ENCODE measurements at regions not wholly inside any gene's neighbourhood (a gene's known extent, or its start where the extent isn't known, plus 50 kb on each side); places are given as distances from the start of the nearest gene placed in this dataset.
"Not testable (repeated sequence)": the region's sequence is repeated elsewhere in the genome, so short reads cannot be mapped to it uniquely, and the experiment has no call there.

DNA sequence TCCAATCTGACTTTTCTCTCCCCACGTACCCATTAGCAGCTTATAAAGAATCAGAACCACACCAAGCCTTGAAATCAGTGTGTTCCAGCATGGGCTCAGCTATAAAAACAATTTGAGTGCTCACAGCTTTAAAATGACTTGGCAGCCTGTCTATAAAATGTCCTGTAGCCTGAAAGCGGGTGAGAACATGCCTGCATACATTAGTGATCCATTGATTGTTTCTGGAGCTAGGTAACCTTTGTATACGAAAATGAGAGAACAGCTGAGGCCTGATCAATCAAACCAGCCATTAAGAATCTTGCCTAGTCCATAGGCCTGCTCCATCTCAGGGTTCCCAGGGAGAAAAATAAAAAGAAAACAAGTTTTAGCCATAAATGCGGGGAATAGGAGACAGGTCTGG is 245.8 kb upstream of the SULF2 start:
- Histone ChIP-seq H3K27me3 (no peaks in the 10 kb centered on the region), H3K36me3 (no peaks in the 10 kb centered on the region), H4K20me1 (no peaks in the 10 kb centered on the region), H3K9ac (no peak overlapping the region), H3K4me3 (no peak overlapping the region), H3K9me3 (replicated peaks in 1 of 11) (peaks cover 0 to 11% (median 8%) of the 10 kb centered on the region in 11 experiments; a peak in 10 of 22 replicates), H3K27ac (no peak overlapping the region), H3K4me2 (no peak overlapping the region), H3K4me1 (no peaks in the 10 kb centered on the region)
- no peak for TF ChIP-seq Cebpa-rat (IDR thresholded peaks at IDR 0.05)

DNA sequence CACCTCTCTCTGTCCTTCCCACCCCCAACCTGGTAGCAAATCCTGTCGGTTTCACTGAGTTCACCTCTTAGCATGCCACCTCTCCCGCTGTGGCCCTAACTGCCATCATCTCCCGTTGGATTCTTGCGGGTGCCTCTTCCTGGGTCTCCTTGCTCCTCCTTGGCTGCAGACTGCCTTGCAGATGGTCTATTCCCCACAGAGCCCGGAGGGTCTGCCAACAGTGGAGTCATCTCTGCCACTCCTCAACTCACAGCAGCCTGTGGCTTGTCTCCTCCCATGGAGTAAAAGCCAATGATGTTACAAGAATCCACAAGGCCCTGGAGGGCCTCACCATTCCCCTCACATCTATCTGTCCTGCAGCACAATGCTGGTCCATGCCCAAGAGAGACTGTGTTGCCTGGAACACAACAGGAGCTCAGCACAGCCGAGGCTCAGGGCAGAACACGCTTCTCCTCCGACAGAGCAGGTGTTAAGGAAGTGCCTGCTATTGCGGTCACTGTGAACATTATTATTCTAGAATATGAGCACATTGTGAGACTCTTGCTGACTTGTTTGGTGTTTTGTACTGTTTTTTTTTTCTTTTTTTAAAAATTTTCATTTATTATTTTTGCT is 241.8 kb upstream of the SULF2 start:
- Histone ChIP-seq H3K27ac (no peak overlapping the region), H3K27me3 (no peaks in the 10 kb centered on the region), H3K4me2 (no peak overlapping the region), H3K36me3 (no peaks in the 10 kb centered on the region), H3K4me1 (peaks cover 11 to 29% (median 24%) of the 10 kb centered on the region in 10 experiments), H3K4me3 (no peak overlapping the region), H3K9me3 (replicated peaks in 1 of 11) (peaks cover 8 to 20% (median 14%) of the 10 kb centered on the region in 11 experiments; a peak in 21 of 22 replicates), H4K20me1 (no peaks in the 10 kb centered on the region), H3K9ac (no peak overlapping the region)
- no peak for TF ChIP-seq Cebpa-rat (IDR thresholded peaks at IDR 0.05)

DNA sequence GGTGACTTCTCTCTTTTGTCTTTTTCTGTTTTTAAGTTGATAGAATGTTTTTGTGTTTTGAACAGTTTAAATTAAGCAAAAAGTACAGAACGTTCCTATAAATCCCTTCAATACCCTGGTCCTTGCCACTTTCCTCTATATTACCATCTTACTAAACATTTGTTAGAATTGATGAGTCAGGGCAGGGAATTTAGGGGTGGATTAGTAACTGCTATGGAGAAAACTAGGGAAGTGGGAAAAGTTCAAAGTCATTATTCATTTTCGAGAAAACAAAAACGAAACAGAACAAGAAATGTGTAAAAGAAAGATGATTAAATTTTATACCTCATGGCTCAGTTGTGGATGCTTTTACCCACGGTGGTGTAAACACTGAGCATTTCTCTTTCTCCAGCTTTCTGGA is 240.4 kb upstream of the SULF2 start:
- Histone ChIP-seq H3K36me3 (no peaks in the 10 kb centered on the region), H3K4me3 (no peak overlapping the region), H3K9me3 (replicated peaks in 1 of 11) (peaks cover 11 to 23% (median 17%) of the 10 kb centered on the region in 11 experiments; a peak in 21 of 22 replicates), H3K4me1 (peaks cover 11 to 29% (median 24%) of the 10 kb centered on the region in 10 experiments), H3K4me2 (peak overlapping the region in 7 of 11 experiments; percentile 47 to 84 (median 71); a peak in 10 of 22 replicates), H4K20me1 (no peaks in the 10 kb centered on the region), H3K9ac (no peak overlapping the region; a peak in 1 of 22 replicates), H3K27me3 (no peaks in the 10 kb centered on the region), H3K27ac (no peak overlapping the region; a peak in 1 of 22 replicates)
- no peak for TF ChIP-seq Cebpa-rat (IDR thresholded peaks at IDR 0.05)

DNA sequence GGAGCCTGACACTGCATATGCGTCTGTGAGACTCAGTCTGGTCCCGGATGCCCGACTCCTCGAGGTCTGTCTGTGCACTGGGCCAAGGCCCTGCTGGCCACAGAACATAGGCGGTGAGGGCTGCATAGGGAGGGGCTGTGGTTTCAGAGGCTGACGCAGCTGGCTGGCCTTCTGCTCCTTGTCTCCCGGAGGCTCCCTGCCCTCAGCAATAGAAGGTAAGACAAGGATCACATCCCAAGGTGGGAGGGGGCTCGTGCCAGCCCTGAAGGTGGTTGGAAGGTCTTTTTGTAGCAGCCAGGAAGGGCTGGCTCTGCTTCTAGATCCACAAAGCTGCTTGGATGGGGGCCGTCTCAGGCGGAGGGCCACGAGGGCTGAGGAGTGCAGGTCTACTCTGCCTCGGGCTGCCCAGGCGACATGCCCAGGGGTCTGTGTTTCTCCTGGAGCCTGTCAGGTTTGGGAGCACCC is 239.8 kb upstream of the SULF2 start:
- peaks cover 11 to 29% (median 24%) of the 10 kb centered on the region in 10 experiments for H3K4me1 ChIP-seq
- TF ChIP-seq Cebpa-rat (IDR thresholded peaks at IDR 0.05), result no peak
- H3K36me3 ChIP-seq, result no peaks in the 10 kb centered on the region
- H3K27me3 ChIP-seq, result no peaks in the 10 kb centered on the region
- H3K4me2 ChIP-seq, result peak overlapping the region; percentile 47 to 84 (median 65)
- H4K20me1 ChIP-seq, result no peaks in the 10 kb centered on the region
- peak overlapping the region in 5 of 11 experiments; percentile 9 to 34 (median 32); a peak in 6 of 22 replicates for H3K9ac ChIP-seq
- peaks cover 11 to 23% (median 17%) of the 10 kb centered on the region in 11 experiments; a peak in 21 of 22 replicates for H3K9me3 ChIP-seq (replicated peaks in 1 of 11)
- H3K4me3 ChIP-seq, result peak overlapping the region in 1 of 10 experiments; percentile 31; a peak in 1 of 20 replicates
- H3K27ac ChIP-seq, result peak overlapping the region in 4 of 11 experiments; percentile 28 to 57 (median 44); a peak in 6 of 22 replicates

DNA sequence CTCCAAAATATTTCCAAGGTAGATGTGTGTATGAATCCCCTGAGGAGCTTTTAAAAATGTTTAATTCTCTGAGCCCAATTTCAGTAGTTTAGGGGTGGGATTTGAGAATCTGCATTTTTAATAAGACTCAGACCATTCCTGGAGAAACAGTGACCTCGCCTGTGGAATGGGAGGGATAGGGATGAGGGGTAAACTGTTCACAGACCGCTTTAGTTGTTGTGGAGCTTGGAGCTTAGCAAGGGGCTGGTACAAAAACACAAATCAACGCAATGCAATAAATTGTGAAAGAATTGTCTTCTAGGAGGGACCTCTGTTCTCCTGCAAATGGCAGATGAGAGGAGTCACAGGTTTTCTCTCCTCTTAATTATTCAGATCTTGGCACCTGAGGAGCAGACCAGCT is 239.3 kb upstream of the SULF2 start:
- 0 out of 22 replicates have a peak overlapping the region, but pooled peaks of 1 of the 11 experiments have one; percentile 32 for H3K9ac ChIP-seq

DNA sequence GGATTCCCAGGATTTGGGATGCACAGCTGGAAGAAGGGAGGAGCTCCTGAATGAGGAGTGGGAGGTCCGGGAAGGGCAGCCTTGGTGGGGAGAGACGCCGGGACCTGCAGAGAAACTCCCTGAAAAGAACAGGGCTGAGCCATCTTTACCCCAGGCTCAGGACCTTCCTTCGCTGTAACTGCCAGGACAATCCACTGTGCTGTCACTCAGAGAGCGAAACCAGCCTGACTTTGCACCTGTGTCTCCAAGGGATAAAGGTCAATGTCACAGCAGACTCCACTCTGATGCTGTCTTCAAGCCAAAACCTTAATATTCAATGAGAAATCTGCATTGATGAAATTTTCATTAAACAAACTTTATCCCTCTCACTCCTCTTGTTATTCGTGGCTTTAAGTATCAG is 235.4 kb upstream of the SULF2 start:
- not testable (repeated sequence) for H4K20me1 ChIP-seq, H3K4me3 ChIP-seq, H3K27me3 ChIP-seq, H3K9ac ChIP-seq, H3K36me3 ChIP-seq, H3K4me2 ChIP-seq, H3K27ac ChIP-seq
- H3K4me1 ChIP-seq, result peaks cover 11 to 56% (median 25%) of the 10 kb centered on the region in 10 experiments
- peaks cover 14 to 32% (median 23%) of the 10 kb centered on the region in 11 experiments; a peak in 21 of 22 replicates for H3K9me3 ChIP-seq (replicated peaks in 1 of 11)

More for the DNA sequence above, 239.3 kb upstream of the SULF2 start:
- H3K27me3 ChIP-seq, result no peaks in the 10 kb centered on the region
- no peaks in the 10 kb centered on the region for H3K36me3 ChIP-seq
- peak overlapping the region; percentile 47 to 84 (median 65) for H3K4me2 ChIP-seq
- H3K4me3 ChIP-seq, result no peak overlapping the region
- no peaks in the 10 kb centered on the region for H4K20me1 ChIP-seq
- peaks cover 11 to 32% (median 24%) of the 10 kb centered on the region in 10 experiments for H3K4me1 ChIP-seq
- H3K27ac ChIP-seq, result peak overlapping the region in 4 of 11 experiments; percentile 28 to 57 (median 44); a peak in 5 of 22 replicates
- H3K9me3 ChIP-seq (replicated peaks in 1 of 11), result peaks cover 11 to 23% (median 17%) of the 10 kb centered on the region in 11 experiments; a peak in 21 of 22 replicates
- TF ChIP-seq Cebpa-rat (IDR thresholded peaks at IDR 0.05), result no peak

DNA sequence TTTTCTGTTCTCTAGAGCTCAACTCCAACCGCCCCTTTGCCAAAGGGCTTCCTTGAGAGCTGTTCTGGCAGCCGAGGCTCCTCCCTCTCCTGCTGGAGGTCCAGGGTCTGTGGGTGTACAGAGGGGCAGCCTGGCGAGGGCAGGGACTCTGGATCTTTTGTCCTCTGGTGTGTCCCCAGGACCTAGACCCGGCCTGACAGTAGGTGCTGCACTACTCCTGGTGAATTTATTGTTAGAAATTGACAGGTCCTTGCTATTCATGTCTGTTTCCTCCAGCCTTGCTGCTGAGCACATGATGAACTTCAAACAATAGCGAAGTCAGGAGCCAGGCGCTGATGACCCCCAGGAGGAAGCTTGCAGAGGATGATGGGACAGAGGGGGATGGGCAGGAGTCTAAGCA is 234.7 kb upstream of the SULF2 start:
- H3K4me2 ChIP-seq, result peak overlapping the region in 3 of 11 experiments; percentile 14 to 30 (median 18); a peak in 4 of 22 replicates
- no peak overlapping the region for H3K4me3 ChIP-seq
- no peak overlapping the region for H3K9ac ChIP-seq
- no peak overlapping the region for H3K27ac ChIP-seq
- no peaks in the 10 kb centered on the region for H3K27me3 ChIP-seq
- TF ChIP-seq Cebpa-rat (IDR thresholded peaks at IDR 0.05), result no peak
- no peaks in the 10 kb centered on the region for H3K36me3 ChIP-seq
- no peaks in the 10 kb centered on the region for H4K20me1 ChIP-seq
- H3K4me1 ChIP-seq, result peaks cover 12 to 56% (median 24%) of the 10 kb centered on the region in 10 experiments
- peaks cover 14 to 32% (median 23%) of the 10 kb centered on the region in 11 experiments; a peak in 21 of 22 replicates for H3K9me3 ChIP-seq (replicated peaks in 1 of 11)

DNA sequence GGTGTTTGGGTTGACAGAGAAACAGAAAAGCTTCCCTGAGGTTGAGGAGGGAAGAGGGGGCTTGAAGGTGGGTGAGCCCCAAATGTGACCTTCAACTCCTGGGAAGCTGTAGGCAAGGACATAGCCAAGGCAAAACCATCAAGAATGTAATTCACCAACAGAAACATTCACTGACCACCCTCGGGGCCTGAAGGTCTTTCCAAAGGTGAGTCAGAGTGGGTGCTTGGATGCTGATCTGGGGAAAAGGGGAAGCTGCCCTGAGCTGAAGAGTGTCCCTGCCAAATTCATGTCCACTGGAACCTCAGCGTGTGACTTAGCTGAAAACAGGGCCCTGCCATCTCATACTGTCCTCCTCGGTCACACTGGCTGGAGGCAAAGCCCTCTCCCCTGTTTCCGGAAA is 234.2 kb upstream of the SULF2 start:
- no peaks in the 10 kb centered on the region for H3K27me3 ChIP-seq
- no peak overlapping the region for H3K9ac ChIP-seq
- H3K36me3 ChIP-seq, result no peaks in the 10 kb centered on the region
- H3K4me3 ChIP-seq, result no peak overlapping the region
- TF ChIP-seq Cebpa-rat (IDR thresholded peaks at IDR 0.05), result no peak
- H4K20me1 ChIP-seq, result no peaks in the 10 kb centered on the region
- H3K27ac ChIP-seq, result no peak overlapping the region
- H3K4me1 ChIP-seq, result peaks cover 12 to 56% (median 24%) of the 10 kb centered on the region in 10 experiments
- peaks cover 14 to 32% (median 23%) of the 10 kb centered on the region in 11 experiments; a peak in 21 of 22 replicates for H3K9me3 ChIP-seq (replicated peaks in 1 of 11)
- H3K4me2 ChIP-seq, result peak overlapping the region in 3 of 11 experiments; percentile 14 to 30 (median 18); a peak in 4 of 22 replicates

DNA sequence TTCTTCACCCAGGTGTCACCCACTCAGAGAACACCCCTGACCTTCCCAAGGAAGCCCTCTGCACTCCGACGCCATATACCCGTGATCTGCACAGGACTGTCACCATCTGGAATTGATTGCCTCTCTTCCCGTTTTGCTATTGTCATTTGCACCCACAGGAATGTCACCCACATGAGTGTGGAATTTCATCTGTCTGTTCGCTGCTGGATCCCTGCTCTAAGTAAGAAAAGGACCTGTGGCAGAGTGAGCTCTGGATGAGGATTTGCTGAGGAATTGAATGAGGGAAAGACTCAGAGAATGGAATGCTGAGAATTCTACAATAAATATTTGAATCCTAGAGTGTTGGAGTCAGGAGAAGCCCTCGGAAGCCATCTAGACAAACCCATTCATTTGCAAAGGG is 233.6 kb upstream of the SULF2 start:
- H3K9ac ChIP-seq, H3K36me3 ChIP-seq, H4K20me1 ChIP-seq, H3K4me2 ChIP-seq, H3K4me3 ChIP-seq, H3K27ac ChIP-seq, H3K27me3 ChIP-seq: not testable (repeated sequence)
- Histone ChIP-seq H3K4me1 (peaks cover 10 to 55% (median 20%) of the 10 kb centered on the region in 10 experiments), H3K9me3 (replicated peaks in 1 of 11) (peaks cover 14 to 32% (median 23%) of the 10 kb centered on the region in 11 experiments; a peak in 21 of 22 replicates)

Measured in BLaER1 treated with 17β-estradiol and CSF1 and Interleukin-3, amounts not matched to agents 10 nM and 100 nM (cell line).